Osteoblast (primary cell): ENCODE measurements at regions not wholly inside any gene's neighbourhood (a gene's known extent, or its start where the extent isn't known, plus 50 kb on each side); places are given as distances from the start of the nearest gene placed in this dataset.
A peak's percentile ranks its signal among the peaks of the same experiment; 100 is the strongest.

Experiments used
- DNase-seq: peaks from one replicate; pipeline ENCODE4 v3.0.0; 2011; ENCODE audit warnings: low spot score, mixed read lengths; ENCODE audit not compliant: insufficient read length; ENCODE audit errors: missing footprints
- H2AFZ ChIP-seq: 2 replicates; pipeline ENCODE4 v1.6.0; 2011; ENCODE audit warnings: mild to moderate bottlenecking, low read length
- H3K27ac ChIP-seq: 2 replicates; pipeline ENCODE4 v1.5.1; 2011; ENCODE audit warnings: mild to moderate bottlenecking, low read depth, low read length, moderate library complexity
- H3K27me3 ChIP-seq: 2 replicates; pipeline ENCODE4 v1.6.0; 2012; ENCODE audit warnings: mild to moderate bottlenecking, control low read depth, inconsistent platforms, low read length, moderate library complexity; ENCODE audit not compliant: insufficient read depth
- H3K36me3 ChIP-seq: 2 replicates; pipeline ENCODE4 v1.5.1; 2011; ENCODE audit warnings: mild to moderate bottlenecking, low read length, control low read depth, moderate library complexity; ENCODE audit not compliant: insufficient read depth
- H3K4me1 ChIP-seq: 2 replicates; pipeline ENCODE4 v1.5.1; 2011; ENCODE audit warnings: mild to moderate bottlenecking, low read length, control low read depth, moderate library complexity; ENCODE audit not compliant: insufficient read depth
- H3K4me2 ChIP-seq: 2 replicates; pipeline ENCODE4 v1.6.0; 2011; ENCODE audit warnings: mild to moderate bottlenecking, low read length; ENCODE audit not compliant: insufficient read depth
- H3K4me3 ChIP-seq: fragments of 200-600 bp; sonication (generic); 3 replicates; pipeline ENCODE4 v1.5.1; 2012; ENCODE audit warnings: mild to moderate bottlenecking, low read length, inconsistent platforms; ENCODE audit not compliant: insufficient read depth
- H3K79me2 ChIP-seq: 2 replicates; pipeline ENCODE4 v1.6.0; 2012; ENCODE audit warnings: mild to moderate bottlenecking, low read length, control low read depth, inconsistent platforms; ENCODE audit not compliant: insufficient read depth
- H3K9me3 ChIP-seq: 2 replicates; pipeline ENCODE4 v1.5.1; 2011; ENCODE audit warnings: low read depth, low read length, control low read depth
- H4K20me1 ChIP-seq: 2 replicates; pipeline ENCODE4 v1.6.0; 2012; ENCODE audit warnings: mild to moderate bottlenecking, low read length, control low read depth; ENCODE audit not compliant: insufficient read depth
- TF ChIP-seq, protein P1 (sequence below): IDR thresholded peaks from 2 replicates; pipeline ENCODE4 v1.5.1; 2011; ENCODE audit warnings: mild to moderate bottlenecking, low read depth, low read length, moderate library complexity; ENCODE audit errors: extremely low read depth

GRCh38 chr3:20511863-20512505 lies 326.0 kb upstream of the SGO1 start:
- peak; percentile 65 for DNase-seq
- Histone ChIP-seq H3K36me3 (no peaks in the 10 kb centered on the region), H3K27me3 (no peaks in the 10 kb centered on the region), H3K9me3 (no peaks in the 10 kb centered on the region), H4K20me1 (no peaks in the 10 kb centered on the region), H3K4me2 (no peak overlapping the region), H3K4me1 (no peaks in the 10 kb centered on the region), H3K27ac (no peak overlapping the region), H3K79me2 (no peaks in the 10 kb centered on the region), H2AFZ (no peak overlapping the region), H3K4me3 (no peak overlapping the region)
- TF ChIP-seq, protein P1, sequence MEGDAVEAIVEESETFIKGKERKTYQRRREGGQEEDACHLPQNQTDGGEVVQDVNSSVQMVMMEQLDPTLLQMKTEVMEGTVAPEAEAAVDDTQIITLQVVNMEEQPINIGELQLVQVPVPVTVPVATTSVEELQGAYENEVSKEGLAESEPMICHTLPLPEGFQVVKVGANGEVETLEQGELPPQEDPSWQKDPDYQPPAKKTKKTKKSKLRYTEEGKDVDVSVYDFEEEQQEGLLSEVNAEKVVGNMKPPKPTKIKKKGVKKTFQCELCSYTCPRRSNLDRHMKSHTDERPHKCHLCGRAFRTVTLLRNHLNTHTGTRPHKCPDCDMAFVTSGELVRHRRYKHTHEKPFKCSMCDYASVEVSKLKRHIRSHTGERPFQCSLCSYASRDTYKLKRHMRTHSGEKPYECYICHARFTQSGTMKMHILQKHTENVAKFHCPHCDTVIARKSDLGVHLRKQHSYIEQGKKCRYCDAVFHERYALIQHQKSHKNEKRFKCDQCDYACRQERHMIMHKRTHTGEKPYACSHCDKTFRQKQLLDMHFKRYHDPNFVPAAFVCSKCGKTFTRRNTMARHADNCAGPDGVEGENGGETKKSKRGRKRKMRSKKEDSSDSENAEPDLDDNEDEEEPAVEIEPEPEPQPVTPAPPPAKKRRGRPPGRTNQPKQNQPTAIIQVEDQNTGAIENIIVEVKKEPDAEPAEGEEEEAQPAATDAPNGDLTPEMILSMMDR, result peak; percentile 52

- no peak overlapping the region for H3K4me2 ChIP-seq
- no peak for DNase-seq
- H3K9me3 ChIP-seq, result no peaks in the 10 kb centered on the region
- no peak overlapping the region for H2AFZ ChIP-seq
- H3K36me3 ChIP-seq, result no peaks in the 10 kb centered on the region
- no peaks in the 10 kb centered on the region for H3K79me2 ChIP-seq
- H3K4me3 ChIP-seq, result no peak overlapping the region
- no peaks in the 10 kb centered on the region for H4K20me1 ChIP-seq
- TF ChIP-seq, protein P1, result no peak
- no peak overlapping the region for H3K27ac ChIP-seq
- no peaks in the 10 kb centered on the region for H3K4me1 ChIP-seq
- H3K27me3 ChIP-seq, result no peaks in the 10 kb centered on the region
Measured at GRCh38 chr3:20510396-20510795, 324.4 kb upstream of the SGO1 start.

- H3K36me3 ChIP-seq, result no peaks in the 10 kb centered on the region
- TF ChIP-seq, protein P1, result no peak
- no peaks in the 10 kb centered on the region for H3K27me3 ChIP-seq
- no peak overlapping the region for H3K27ac ChIP-seq
- no peak for DNase-seq
- no peak overlapping the region for H2AFZ ChIP-seq
- no peaks in the 10 kb centered on the region for H3K4me1 ChIP-seq
- H3K4me2 ChIP-seq, result no peak overlapping the region
- no peaks in the 10 kb centered on the region for H3K9me3 ChIP-seq
- H3K4me3 ChIP-seq, result no peak overlapping the region
- no peaks in the 10 kb centered on the region for H3K79me2 ChIP-seq
- H4K20me1 ChIP-seq, result no peaks in the 10 kb centered on the region
Measured at GRCh38 chr3:20503394-20504082, 317.5 kb upstream of the SGO1 start.

GRCh38 chr3:20490996-20491395 lies 305.0 kb upstream of the SGO1 start:
- no peaks in the 10 kb centered on the region for H3K79me2 ChIP-seq
- no peaks in the 10 kb centered on the region for H3K27me3 ChIP-seq
- no peaks in the 10 kb centered on the region for H3K4me1 ChIP-seq
- H3K4me2 ChIP-seq, result no peak overlapping the region
- H3K27ac ChIP-seq, result no peak overlapping the region
- DNase-seq, result no peak
- TF ChIP-seq, protein P1, result no peak
- H3K36me3 ChIP-seq, result no peaks in the 10 kb centered on the region
- peaks cover 2% of the 10 kb centered on the region for H3K9me3 ChIP-seq
- no peaks in the 10 kb centered on the region for H4K20me1 ChIP-seq
- H3K4me3 ChIP-seq, result no peak overlapping the region
- no peak overlapping the region for H2AFZ ChIP-seq
